Mucosa of descending colon (tissue), 3 donors: ENCODE measurements at regions not wholly inside any gene's neighbourhood (a gene's known extent, or its start where the extent isn't known, plus 50 kb on each side); places are given as distances from the start of the nearest gene placed in this dataset.

Experiments used
- ATAC-seq: fragments of 200-7000 bp; cut with Tn5 transposase; one replicate; pipeline ENCODE4 v1.9.1; 2020; ENCODE audit warnings: mild to moderate bottlenecking, moderate library complexity
- DNase-seq, 3 donors: peaks; one replicate each; pipeline ENCODE4 v3.0.0-alpha.2; 2020
- H3K36me3 ChIP-seq: fragments of 200-600 bp; one replicate; pipeline ENCODE4 v1.8.0; 2021; ENCODE audit warnings: low read depth, mild to moderate bottlenecking
- H3K4me1 ChIP-seq: fragments of 200-600 bp; one replicate; pipeline ENCODE4 v1.8.0; 2021; ENCODE audit warnings: low read depth, mild to moderate bottlenecking
- H3K4me3 ChIP-seq: fragments of 200-600 bp; one replicate; pipeline ENCODE4 v1.8.0; 2021; ENCODE audit warnings: mild to moderate bottlenecking
- H3K9me3 ChIP-seq: fragments of 200-600 bp; one replicate; pipeline ENCODE4 v1.8.0; 2021; ENCODE audit warnings: mild to moderate bottlenecking
- intact Hi-C, 2 donors: fragments of 100-400 bp; cut with DNase I in 1 of 2; cut with micrococcal nuclease in 1 of 2; formaldehyde crosslinking; loops; one replicate each; pipeline versions ENCODE4 v1.11.0 to v1.11.1; 2022; cut with DNase I, micrococcal nuclease
- TF ChIP-seq, protein P1 (sequence below): fragments of 200-600 bp; IDR thresholded peaks from one replicate; pipeline ENCODE4 v1.8.0; 2022; ENCODE audit warnings: antibody characterized with exemption, mild to moderate bottlenecking
- donor health status: DM: no; HTN: no; CAD: no; lungs with moderate emphysema.
- donor health status: DM: no; HTN: no; CAD: no.
- donor health status: DM: no; HTN: yes; CAD: no.

- no peaks in the 10 kb centered on the region for H3K4me1 ChIP-seq
- H3K36me3 ChIP-seq: no peaks in the 10 kb centered on the region
- H3K9me3 ChIP-seq: no peaks in the 10 kb centered on the region
- ATAC-seq (no peak), DNase-seq (no peak)
- intact Hi-C loops: no loop called here
- H3K4me3 ChIP-seq: no peak overlapping the region
- TF ChIP-seq, protein P1, sequence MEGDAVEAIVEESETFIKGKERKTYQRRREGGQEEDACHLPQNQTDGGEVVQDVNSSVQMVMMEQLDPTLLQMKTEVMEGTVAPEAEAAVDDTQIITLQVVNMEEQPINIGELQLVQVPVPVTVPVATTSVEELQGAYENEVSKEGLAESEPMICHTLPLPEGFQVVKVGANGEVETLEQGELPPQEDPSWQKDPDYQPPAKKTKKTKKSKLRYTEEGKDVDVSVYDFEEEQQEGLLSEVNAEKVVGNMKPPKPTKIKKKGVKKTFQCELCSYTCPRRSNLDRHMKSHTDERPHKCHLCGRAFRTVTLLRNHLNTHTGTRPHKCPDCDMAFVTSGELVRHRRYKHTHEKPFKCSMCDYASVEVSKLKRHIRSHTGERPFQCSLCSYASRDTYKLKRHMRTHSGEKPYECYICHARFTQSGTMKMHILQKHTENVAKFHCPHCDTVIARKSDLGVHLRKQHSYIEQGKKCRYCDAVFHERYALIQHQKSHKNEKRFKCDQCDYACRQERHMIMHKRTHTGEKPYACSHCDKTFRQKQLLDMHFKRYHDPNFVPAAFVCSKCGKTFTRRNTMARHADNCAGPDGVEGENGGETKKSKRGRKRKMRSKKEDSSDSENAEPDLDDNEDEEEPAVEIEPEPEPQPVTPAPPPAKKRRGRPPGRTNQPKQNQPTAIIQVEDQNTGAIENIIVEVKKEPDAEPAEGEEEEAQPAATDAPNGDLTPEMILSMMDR: no peak
Observed at GRCh38 chr7:32242436-32242835, 172.2 kb upstream of the PDE1C start.

- ATAC-seq (no peak), DNase-seq (no peak)
- Histone ChIP-seq H3K36me3 (no peaks in the 10 kb centered on the region), H3K4me3 (no peak overlapping the region), H3K9me3 (no peaks in the 10 kb centered on the region), H3K4me1 (no peaks in the 10 kb centered on the region)
- TF ChIP-seq, protein P1: no peak
- intact Hi-C loops: no loop called here
Observed at GRCh38 chr7:32241636-32242035, 171.4 kb upstream of the PDE1C start.

- no peak overlapping the region for H3K4me3 ChIP-seq
- TF ChIP-seq, protein P1: no peak
- no peak for DNase-seq
- ATAC-seq: no peak
- no peaks in the 10 kb centered on the region for H3K36me3 ChIP-seq
- H3K4me1 ChIP-seq: no peaks in the 10 kb centered on the region
- intact Hi-C loops: no loop called here
- H3K9me3 ChIP-seq: no peaks in the 10 kb centered on the region
Observed at GRCh38 chr7:32239764-32240163, 169.6 kb upstream of the PDE1C start.

GRCh38 chr7:32228601-32229000 is 158.4 kb upstream of the PDE1C start:
- Histone ChIP-seq H3K9me3 (no peaks in the 10 kb centered on the region), H3K4me1 (no peaks in the 10 kb centered on the region), H3K36me3 (no peaks in the 10 kb centered on the region), H3K4me3 (no peak overlapping the region)
- no peak for ATAC-seq
- TF ChIP-seq, protein P1: no peak
- intact Hi-C loops: no loop called here
- DNase-seq: no peak

GRCh38 chr7:32227746-32228145 is 157.5 kb upstream of the PDE1C start:
- Histone ChIP-seq H3K9me3 (no peaks in the 10 kb centered on the region), H3K4me1 (no peaks in the 10 kb centered on the region), H3K36me3 (no peaks in the 10 kb centered on the region), H3K4me3 (no peak overlapping the region)
- DNase-seq: no peak
- TF ChIP-seq, protein P1: no peak
- intact Hi-C loops: no loop called here
- ATAC-seq: no peak

- no peak overlapping the region for H3K4me3 ChIP-seq
- ATAC-seq (no peak), DNase-seq (no peak)
- intact Hi-C loops: no loop called here
- H3K4me1 ChIP-seq: no peaks in the 10 kb centered on the region
- no peaks in the 10 kb centered on the region for H3K9me3 ChIP-seq
- TF ChIP-seq, protein P1: no peak
- H3K36me3 ChIP-seq: no peaks in the 10 kb centered on the region
Observed at GRCh38 chr7:32224276-32224675, 154.1 kb upstream of the PDE1C start.
